ENCODE measurements at regions not wholly inside any gene's neighbourhood (a gene's known extent, or its start where the extent isn't known, plus 50 kb on each side); places are given as distances from the start of the nearest gene placed in this dataset.

- TF ChIP-seq ZNF362 (tag by site-specific recombination; IDR thresholded peaks at IDR 0.05): no peak
- TF ChIP-seq ZNF354C (tag by site-specific recombination; IDR thresholded peaks at IDR 0.05; ENCODE audit: borderline replicate concordance, low read depth): no peak
- no peak for TF ChIP-seq ZNF138 (tag by site-specific recombination; IDR thresholded peaks at IDR 0.05; ENCODE audit: borderline replicate concordance)
- no peak for TF ChIP-seq ZNF24 (tag by site-specific recombination; IDR thresholded peaks at IDR 0.05)
- no peak for TF ChIP-seq ZNF664 (tag by site-specific recombination; IDR thresholded peaks at IDR 0.05)
- TF ChIP-seq ZNF274 (IDR thresholded peaks at IDR 0.05; ENCODE audit: low read length): no peak
- TF ChIP-seq ZNF274 (tag by site-specific recombination; IDR thresholded peaks at IDR 0.05; ENCODE audit: borderline replicate concordance): no peak
- TF ChIP-seq KLF9 (tag by site-specific recombination; IDR thresholded peaks at IDR 0.05; ENCODE audit: low read depth): no peak
- no peak for TF ChIP-seq ZNF529 (tag by site-specific recombination; IDR thresholded peaks at IDR 0.05; ENCODE audit: insufficient replicate concordance)
- no peak for TF ChIP-seq ELK4 (IDR thresholded peaks at IDR 0.05; ENCODE audit: borderline replicate concordance, low read depth, low read length)
Observed at GRCh38 chr22:47392729-47393128, 630.3 kb downstream of the TBC1D22A start (continued).

- Histone ChIP-seq H3K4me3 (ENCODE audit: low read depth, low read length) (no peak overlapping the region), H3K9me3 (ENCODE audit: control insufficient read depth, insufficient read depth, low read depth, low read length) (no peaks in the 10 kb centered on the region), H3K4me1 (ENCODE audit: control insufficient read depth, insufficient read depth, low read length) (no peaks in the 10 kb centered on the region), H3K27ac (ENCODE audit: extremely low read depth, low read depth, low read length) (no peak overlapping the region), H3K36me3 (ENCODE audit: control insufficient read depth in 2 of 2, insufficient read depth in 1 of 2, low read length in 2 of 2) (no peaks in the 10 kb centered on the region)
- ChIA-PET POLR2A (no interaction called here), CTCF (no interaction called here)
- no peak for TF ChIP-seq ZBTB7A (tag by site-specific recombination; IDR thresholded peaks at IDR 0.05; ENCODE audit: low read depth)
- no peak for TF ChIP-seq PRDM6 (tag by site-specific recombination; IDR thresholded peaks at IDR 0.05)
- no peak for TF ChIP-seq ZNF18 (tag by site-specific recombination; IDR thresholded peaks at IDR 0.05)
- no peak for TF ChIP-seq SALL2 (tag by site-specific recombination; IDR thresholded peaks at IDR 0.05; ENCODE audit: borderline replicate concordance)
- TF ChIP-seq ZNF37A (tag by site-specific recombination; IDR thresholded peaks at IDR 0.05): no peak
- no peak for TF ChIP-seq ZSCAN4 (tag by site-specific recombination; IDR thresholded peaks at IDR 0.05)
- TF ChIP-seq TCF7L2 (IDR thresholded peaks at IDR 0.05; ENCODE audit: borderline replicate concordance, low read depth, low read length): no peak
- TF ChIP-seq ZNF24 (tag by site-specific recombination; IDR thresholded peaks at IDR 0.05): no peak
- TF ChIP-seq ZNF112 (tag by site-specific recombination; IDR thresholded peaks at IDR 0.05): no peak
- TF ChIP-seq ZNF433 (tag by site-specific recombination; IDR thresholded peaks at IDR 0.05; ENCODE audit: low read depth): no peak
- no peak for TF ChIP-seq ZBTB8A (tag by site-specific recombination; IDR thresholded peaks at IDR 0.05)
- TF ChIP-seq ZBTB26 (tag by site-specific recombination; optimal IDR thresholded peaks at IDR 0.05): no peak
- no peak for TF ChIP-seq ZBTB49 (tag by site-specific recombination; IDR thresholded peaks at IDR 0.05; ENCODE audit: low read depth)
- TF ChIP-seq ZNF677 (tag by site-specific recombination; IDR thresholded peaks at IDR 0.05): no peak
- TF ChIP-seq BCL11B (tag by site-specific recombination; IDR thresholded peaks at IDR 0.05; ENCODE audit: low read depth): no peak
- TF ChIP-seq ZNF791 (tag by site-specific recombination; IDR thresholded peaks at IDR 0.05): no peak
- no peak for TF ChIP-seq ZNF629 (tag by site-specific recombination; IDR thresholded peaks at IDR 0.05)
- no peak for TF ChIP-seq ZNF184 (tag by site-specific recombination; IDR thresholded peaks at IDR 0.05)
Observed at GRCh38 chr22:47392054-47392347, 629.6 kb downstream of the TBC1D22A start.
